ENCODE measurements at regions not wholly inside any gene's neighbourhood (a gene's known extent, or its start where the extent isn't known, plus 50 kb on each side); places are given as distances from the start of the nearest gene placed in this dataset.

- Mint-ChIP-seq H3K36me3 (peaks cover 0 to 4% (median 0%) of the 10 kb centered on the region in 5 donors), H3K27me3 (peaks cover 0 to 24% (median 5%) of the 10 kb centered on the region in 5 donors), H3K4me3 (no peak overlapping the region), H3K4me1 (peaks cover 0 to 1% (median 0%) of the 10 kb centered on the region in 7 donors), H3K9me3 (peaks cover 0 to 21% (median 7%) of the 10 kb centered on the region in 11 donors), H3K27ac (no peak overlapping the region)
- ChIA-PET CTCF (no interaction called here), POLR2A (no interaction called here)
- Histone ChIP-seq H3K27ac (ENCODE audit: low read depth, low read length) (no peak overlapping the region), H3K9me3 (ENCODE audit: control insufficient read depth in 2 of 3, low read length in 3 of 3) (no peaks in the 10 kb centered on the region), H3K27me3 (ENCODE audit: control insufficient read depth in 2 of 2, insufficient read depth in 2 of 2, low read length in 2 of 2) (no peaks in the 10 kb centered on the region), H3K4me1 (ENCODE audit: control insufficient read depth in 2 of 2, insufficient read depth in 2 of 2, low read length in 2 of 2) (no peaks in the 10 kb centered on the region), H3K36me3 (ENCODE audit: control insufficient read depth in 2 of 3, insufficient read depth in 3 of 3, low read length in 3 of 3) (no peaks in the 10 kb centered on the region), H3K4me3 (ENCODE audit: low read length) (no peak overlapping the region)
- DNase-seq (no peak), ATAC-seq (no peak)
- intact Hi-C loops (cut with micrococcal nuclease), result no loop called here
Measured at GRCh38 chrX:150036641-150037040, 98.3 kb upstream of the EOLA2 start.

GRCh38 chrX:150037041-150037440 lies 98.8 kb upstream of the EOLA2 start:
- ChIA-PET POLR2A (no interaction called here), CTCF (no interaction called here)
- Histone ChIP-seq H3K4me1 (ENCODE audit: control insufficient read depth in 2 of 2, insufficient read depth in 2 of 2, low read length in 2 of 2) (no peaks in the 10 kb centered on the region), H3K9me3 (ENCODE audit: control insufficient read depth in 2 of 3, low read length in 3 of 3) (no peaks in the 10 kb centered on the region), H3K36me3 (ENCODE audit: control insufficient read depth in 2 of 3, insufficient read depth in 3 of 3, low read length in 3 of 3) (no peaks in the 10 kb centered on the region), H3K27ac (ENCODE audit: low read depth, low read length) (no peak overlapping the region), H3K4me3 (ENCODE audit: low read length) (no peak overlapping the region), H3K27me3 (ENCODE audit: control insufficient read depth in 2 of 2, insufficient read depth in 2 of 2, low read length in 2 of 2) (no peaks in the 10 kb centered on the region)
- DNase-seq, result no peak
- H3K27ac Mint-ChIP-seq, result no peak overlapping the region
- intact Hi-C loops (cut with micrococcal nuclease), result no loop called here
- peaks cover 0 to 21% (median 7%) of the 10 kb centered on the region in 11 donors for H3K9me3 Mint-ChIP-seq
- peaks cover 0 to 24% (median 5%) of the 10 kb centered on the region in 5 donors for H3K27me3 Mint-ChIP-seq
- H3K4me1 Mint-ChIP-seq, result peaks cover 0 to 1% (median 0%) of the 10 kb centered on the region in 7 donors
- ATAC-seq, result no peak
- peaks cover 0 to 3% (median 0%) of the 10 kb centered on the region in 5 donors for H3K36me3 Mint-ChIP-seq
- no peak overlapping the region for H3K4me3 Mint-ChIP-seq

GRCh38 chrX:150038315-150038714 lies 100.0 kb upstream of the EOLA2 start:
- intact Hi-C loops (cut with micrococcal nuclease), result no loop called here
- ChIA-PET CTCF (no interaction called here), POLR2A (no interaction called here)
- H3K27me3 ChIP-seq (ENCODE audit: control insufficient read depth in 2 of 2, insufficient read depth in 2 of 2, low read length in 2 of 2), result no peaks in the 10 kb centered on the region
- H3K4me1 ChIP-seq (ENCODE audit: control insufficient read depth in 2 of 2, insufficient read depth in 2 of 2, low read length in 2 of 2), result no peaks in the 10 kb centered on the region
- Mint-ChIP-seq H3K36me3 (peaks cover 0 to 3% (median 0%) of the 10 kb centered on the region in 5 donors), H3K27me3 (peaks cover 0 to 25% (median 7%) of the 10 kb centered on the region in 5 donors), H3K9me3 (peaks cover 0 to 27% (median 7%) of the 10 kb centered on the region in 11 donors), H3K4me1 (no peaks in the 10 kb centered on the region), H3K27ac (no peak overlapping the region), H3K4me3 (no peak overlapping the region)
- no peaks in the 10 kb centered on the region for H3K36me3 ChIP-seq (ENCODE audit: control insufficient read depth in 2 of 3, insufficient read depth in 3 of 3, low read length in 3 of 3)
- H3K9me3 ChIP-seq (ENCODE audit: control insufficient read depth in 2 of 3, low read length in 3 of 3), result no peaks in the 10 kb centered on the region
- no peak overlapping the region for H3K4me3 ChIP-seq (ENCODE audit: low read length)
- no peak overlapping the region for H3K27ac ChIP-seq (ENCODE audit: low read depth, low read length)
- DNase-seq (no peak), ATAC-seq (no peak)

GRCh38 chrX:150038986-150039599 lies 100.8 kb upstream of the EOLA2 start:
- no peak overlapping the region for H3K4me3 Mint-ChIP-seq
- H3K4me1 Mint-ChIP-seq, result no peaks in the 10 kb centered on the region
- ATAC-seq, result no peak
- H3K4me1 ChIP-seq (ENCODE audit: control insufficient read depth in 2 of 2, insufficient read depth in 2 of 2, low read length in 2 of 2), result no peaks in the 10 kb centered on the region
- H3K27me3 Mint-ChIP-seq, result peaks cover 0 to 25% (median 7%) of the 10 kb centered on the region in 5 donors
- no peak for DNase-seq
- ChIA-PET CTCF (no interaction called here), POLR2A (no interaction called here)
- H3K4me3 ChIP-seq (ENCODE audit: low read length), result no peak overlapping the region
- no peak overlapping the region for H3K27ac ChIP-seq (ENCODE audit: low read depth, low read length)
- H3K36me3 ChIP-seq (ENCODE audit: control insufficient read depth in 2 of 3, insufficient read depth in 3 of 3, low read length in 3 of 3), result no peaks in the 10 kb centered on the region
- H3K9me3 Mint-ChIP-seq, result peaks cover 0 to 26% (median 6%) of the 10 kb centered on the region in 11 donors
- H3K36me3 Mint-ChIP-seq, result peaks cover 0 to 3% (median 0%) of the 10 kb centered on the region in 5 donors
- no peak overlapping the region for H3K27ac Mint-ChIP-seq
- intact Hi-C loops (cut with micrococcal nuclease), result no loop called here
- H3K27me3 ChIP-seq (ENCODE audit: control insufficient read depth in 2 of 2, insufficient read depth in 2 of 2, low read length in 2 of 2), result no peaks in the 10 kb centered on the region
- H3K9me3 ChIP-seq (ENCODE audit: control insufficient read depth in 2 of 3, low read length in 3 of 3), result no peaks in the 10 kb centered on the region

GRCh38 chrX:150041208-150041607 lies 102.9 kb upstream of the EOLA2 start:
- Mint-ChIP-seq H3K27ac (no peak overlapping the region), H3K36me3 (peaks cover 0 to 7% (median 0%) of the 10 kb centered on the region in 5 donors), H3K27me3 (peaks cover 7 to 30% (median 19%) of the 10 kb centered on the region in 5 donors), H3K4me3 (no peak overlapping the region), H3K4me1 (no peaks in the 10 kb centered on the region), H3K9me3 (peaks cover 0 to 24% (median 6%) of the 10 kb centered on the region in 11 donors)
- DNase-seq, result no peak
- no peak for ATAC-seq
- H3K9me3 ChIP-seq (ENCODE audit: control insufficient read depth in 2 of 3, low read length in 3 of 3), result no peaks in the 10 kb centered on the region
- no peaks in the 10 kb centered on the region for H3K4me1 ChIP-seq (ENCODE audit: control insufficient read depth in 2 of 2, insufficient read depth in 2 of 2, low read length in 2 of 2)
- H3K27ac ChIP-seq (ENCODE audit: low read depth, low read length), result no peak overlapping the region
- intact Hi-C loops (cut with micrococcal nuclease), result no loop called here
- H3K36me3 ChIP-seq (ENCODE audit: control insufficient read depth in 2 of 3, insufficient read depth in 3 of 3, low read length in 3 of 3), result no peaks in the 10 kb centered on the region
- H3K27me3 ChIP-seq (ENCODE audit: control insufficient read depth in 2 of 2, insufficient read depth in 2 of 2, low read length in 2 of 2), result no peaks in the 10 kb centered on the region
- ChIA-PET POLR2A (no interaction called here), CTCF (no interaction called here)
- no peak overlapping the region for H3K4me3 ChIP-seq (ENCODE audit: low read length)

- peaks cover 0 to 24% (median 6%) of the 10 kb centered on the region in 11 donors for H3K9me3 Mint-ChIP-seq
- Histone ChIP-seq H3K27me3 (ENCODE audit: control insufficient read depth in 2 of 2, insufficient read depth in 2 of 2, low read length in 2 of 2) (no peaks in the 10 kb centered on the region), H3K4me1 (ENCODE audit: control insufficient read depth in 2 of 2, insufficient read depth in 2 of 2, low read length in 2 of 2) (no peaks in the 10 kb centered on the region), H3K9me3 (ENCODE audit: control insufficient read depth in 2 of 3, low read length in 3 of 3) (no peaks in the 10 kb centered on the region), H3K36me3 (ENCODE audit: control insufficient read depth in 2 of 3, insufficient read depth in 3 of 3, low read length in 3 of 3) (no peaks in the 10 kb centered on the region), H3K4me3 (ENCODE audit: low read length) (no peak overlapping the region), H3K27ac (ENCODE audit: low read depth, low read length) (no peak overlapping the region)
- POLR2A ChIA-PET, result no interaction called here
- CTCF ChIA-PET, result no interaction called here
- peaks cover 0 to 7% (median 0%) of the 10 kb centered on the region in 5 donors for H3K36me3 Mint-ChIP-seq
- H3K4me1 Mint-ChIP-seq, result no peaks in the 10 kb centered on the region
- H3K27me3 Mint-ChIP-seq, result peaks cover 7 to 34% (median 19%) of the 10 kb centered on the region in 5 donors
- ATAC-seq (no peak), DNase-seq (no peak)
- H3K4me3 Mint-ChIP-seq, result no peak overlapping the region
- no peak overlapping the region for H3K27ac Mint-ChIP-seq
- intact Hi-C loops (cut with micrococcal nuclease), result no loop called here
Measured at GRCh38 chrX:150044556-150044955, 106.3 kb upstream of the EOLA2 start.

- intact Hi-C loops (cut with micrococcal nuclease), result no loop called here
- CTCF ChIA-PET, result no interaction called here
- H3K4me3 Mint-ChIP-seq, result no peak overlapping the region
Measured at GRCh38 chrX:150047818-150048217, 109.5 kb upstream of the EOLA2 start.

More at GRCh38 chrX:150047818-150048217, 109.5 kb upstream of the EOLA2 start:
- DNase-seq (no peak), ATAC-seq (no peak)
- Histone ChIP-seq H3K4me3 (ENCODE audit: low read length) (no peak overlapping the region), H3K9me3 (ENCODE audit: control insufficient read depth in 2 of 3, low read length in 3 of 3) (no peaks in the 10 kb centered on the region), H3K27ac (ENCODE audit: low read depth, low read length) (no peak overlapping the region), H3K4me1 (ENCODE audit: control insufficient read depth in 2 of 2, insufficient read depth in 2 of 2, low read length in 2 of 2) (no peaks in the 10 kb centered on the region), H3K27me3 (ENCODE audit: control insufficient read depth in 2 of 2, insufficient read depth in 2 of 2, low read length in 2 of 2) (no peaks in the 10 kb centered on the region), H3K36me3 (ENCODE audit: control insufficient read depth in 2 of 3, insufficient read depth in 3 of 3, low read length in 3 of 3) (no peaks in the 10 kb centered on the region)
- no peaks in the 10 kb centered on the region for H3K4me1 Mint-ChIP-seq
- H3K9me3 Mint-ChIP-seq, result peaks cover 0 to 14% (median 6%) of the 10 kb centered on the region in 11 donors
- H3K27me3 Mint-ChIP-seq, result peaks cover 7 to 27% (median 11%) of the 10 kb centered on the region in 5 donors
- H3K27ac Mint-ChIP-seq, result no peak overlapping the region
- POLR2A ChIA-PET, result interaction anchor here (0.6 kb wide), 1 partner anchor 452 kb away, joined by 3 read pairs; no protein-coding TSS in a partner anchor
- H3K36me3 Mint-ChIP-seq, result peaks cover 0 to 7% (median 0%) of the 10 kb centered on the region in 5 donors
